ENCODE measurements at regions not wholly inside any gene's neighbourhood (a gene's known extent, or its start where the extent isn't known, plus 50 kb on each side); places are given as distances from the start of the nearest gene placed in this dataset.

GRCh38 chrX:114332766-114333165 is 251.1 kb upstream of the HTR2C start:
- DNase-seq = no peak

GRCh38 chrX:114334473-114334982 is 249.4 kb upstream of the HTR2C start:
- no peak for DNase-seq

- DNase-seq = no peak
Observed at GRCh38 chrX:114338870-114339269, 245.0 kb upstream of the HTR2C start.

DNA sequence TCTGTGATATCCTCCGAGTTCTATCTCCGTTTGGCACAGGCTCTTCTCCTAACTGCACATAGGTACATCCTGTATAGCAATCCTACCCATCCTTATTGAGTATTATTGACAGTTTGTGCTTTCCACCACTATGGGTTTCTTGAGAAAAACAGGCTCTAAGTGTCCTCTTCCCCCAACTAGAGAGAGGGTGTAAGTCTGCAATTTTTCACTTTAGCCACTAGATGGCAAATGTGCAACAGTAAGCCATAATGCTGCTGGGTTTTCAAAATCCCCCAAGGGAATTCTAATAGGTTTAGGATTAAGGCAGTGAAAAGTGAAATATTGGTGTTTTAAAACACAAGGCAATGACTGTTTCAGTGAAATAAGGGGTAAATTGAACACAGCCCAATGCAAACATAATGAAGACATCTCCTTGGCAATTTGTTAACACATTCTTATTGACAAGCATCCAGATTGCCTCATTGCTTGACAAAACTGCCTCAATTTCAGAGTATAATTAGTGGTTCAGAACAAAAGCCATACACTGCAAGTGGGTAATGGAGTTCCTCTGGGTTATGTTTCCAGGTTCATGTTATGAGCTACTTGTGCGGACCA is 239.0 kb upstream of the HTR2C start:
- peak; percentile 50 for DNase-seq

DNA sequence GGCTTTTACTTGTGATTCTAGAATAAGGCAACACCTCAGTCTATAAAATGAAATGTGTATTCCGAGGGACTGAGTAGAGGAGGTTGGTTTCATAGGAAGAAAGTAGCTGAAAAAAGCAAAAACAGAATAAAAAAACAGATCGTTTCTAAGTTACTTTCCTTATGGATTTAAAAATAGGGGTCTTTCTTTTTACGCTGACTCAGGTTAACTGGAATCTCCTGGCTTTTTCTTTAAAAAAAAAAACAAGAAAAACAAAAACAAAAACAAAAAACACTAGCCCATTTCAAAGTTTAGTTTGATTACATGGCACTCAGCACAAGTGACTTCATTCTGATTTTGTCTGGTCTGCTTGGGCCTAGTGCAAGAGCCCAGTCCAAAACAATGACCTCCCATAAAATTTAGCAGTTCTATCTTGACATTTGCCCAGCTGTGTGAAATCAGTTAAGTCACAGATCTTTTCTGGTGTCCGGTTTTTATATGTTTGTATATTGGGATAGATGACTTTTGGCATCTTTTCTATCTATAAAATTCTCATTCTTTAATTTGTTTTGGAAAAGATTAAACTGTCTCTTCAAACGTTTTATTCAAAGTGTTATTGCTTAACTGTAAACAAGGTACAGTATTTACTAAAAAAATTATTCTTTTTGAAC is 222.7 kb upstream of the HTR2C start:
- DNase-seq = no peak

- DNase-seq = no peak
Observed at GRCh38 chrX:114363346-114363745, 220.5 kb upstream of the HTR2C start.

DNA sequence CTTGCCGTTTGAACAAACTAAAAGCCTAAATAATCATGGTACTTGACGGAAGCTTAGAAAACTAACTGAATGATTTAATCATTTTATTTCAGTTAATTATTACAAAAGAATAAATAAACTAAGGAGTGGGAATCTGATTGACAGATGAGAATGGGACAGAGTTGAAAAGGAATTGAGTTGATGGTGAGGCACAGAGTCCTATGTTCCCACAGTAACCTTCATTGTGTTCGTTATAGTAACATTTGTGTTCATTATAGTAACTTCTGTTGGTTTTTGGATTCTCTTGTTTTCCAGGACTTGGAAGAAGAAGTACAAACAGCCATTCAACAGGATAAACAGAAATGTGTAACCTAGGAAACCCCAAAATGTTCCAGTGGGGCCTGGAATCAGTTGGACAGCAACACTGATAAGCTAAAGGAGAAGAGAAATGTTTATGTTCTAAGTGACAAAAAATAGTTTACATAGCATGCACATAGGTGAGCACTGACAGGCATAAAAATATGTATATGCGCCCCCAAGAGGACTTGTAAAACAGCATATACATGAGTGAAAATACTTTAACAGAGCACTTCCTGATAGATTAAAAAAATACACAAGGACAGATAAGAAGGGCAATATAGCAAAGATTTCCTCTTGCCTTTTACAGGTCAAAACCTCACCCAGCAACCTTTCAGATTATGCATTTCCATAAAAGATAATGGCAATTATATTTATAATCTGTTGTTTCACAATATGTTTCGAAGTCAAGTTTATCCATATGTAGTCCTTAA is 218.6 kb upstream of the HTR2C start:
- DNase-seq = peak; percentile 3

DNA sequence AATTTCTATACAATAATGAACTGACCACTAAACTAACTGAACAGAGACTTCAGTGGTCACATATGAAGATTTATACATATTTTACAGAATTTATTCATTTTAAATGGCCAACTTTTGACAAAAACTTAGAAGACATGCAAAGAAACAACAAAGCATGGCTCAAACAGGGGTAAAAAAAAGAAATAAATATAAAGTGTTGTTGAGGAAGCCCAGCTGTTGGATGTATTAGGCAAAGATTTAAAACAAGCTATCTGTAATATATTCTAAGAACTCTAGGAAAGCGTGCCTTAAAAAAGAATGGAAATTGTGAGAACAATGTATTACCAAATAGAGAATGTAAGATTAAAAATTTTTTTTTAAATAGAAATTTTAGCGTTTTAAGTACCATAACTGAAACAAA is 210.9 kb upstream of the HTR2C start:
- DNase-seq = no peak

DNA sequence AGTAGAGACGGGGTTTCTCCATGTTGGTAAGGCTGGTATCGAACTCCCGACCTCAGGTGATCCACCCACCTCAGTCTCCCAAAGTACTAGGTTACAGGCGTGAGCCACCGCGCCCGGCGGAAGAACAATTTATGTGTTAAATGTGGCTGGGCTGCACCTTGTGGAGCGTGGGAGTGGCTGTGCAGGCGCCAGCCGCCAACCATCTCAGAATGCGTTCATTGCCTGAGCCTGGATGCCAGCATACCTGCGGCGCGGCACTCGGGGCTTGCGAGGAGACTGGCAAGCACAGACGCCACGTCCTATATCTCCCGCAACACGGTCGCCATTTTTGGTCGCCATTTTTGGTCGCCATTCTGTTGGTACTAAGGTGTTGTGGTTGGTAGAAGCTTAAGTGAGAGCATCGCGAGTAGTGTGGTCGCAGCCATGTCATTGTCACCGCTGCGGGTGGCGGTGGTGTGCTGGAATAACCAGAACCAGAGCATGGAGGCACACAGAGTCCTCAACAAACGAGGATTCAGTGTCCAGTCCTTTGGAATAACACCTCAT is 193.6 kb upstream of the HTR2C start:
- no peak for DNase-seq
